ENCODE measurements at regions not wholly inside any gene's neighbourhood (a gene's known extent, or its start where the extent isn't known, plus 50 kb on each side); places are given as distances from the start of the nearest gene placed in this dataset.
A peak's percentile ranks its signal among the peaks of the same experiment; 100 is the strongest.

- no peak overlapping the region for H3K14ac ChIP-seq (ENCODE audit: low read length)
- peak overlapping the region; percentile 0 for H3K4ac ChIP-seq (ENCODE audit: low read length)
- no peak overlapping the region for H3K4me2 ChIP-seq (ENCODE audit: insufficient read depth, low read length, poor library complexity, severe bottlenecking)
- H3K4me1 ChIP-seq (ENCODE audit: control insufficient read depth in 2 of 2, insufficient read depth in 1 of 2, low read depth in 1 of 2, low read length in 2 of 2): no peaks in the 10 kb centered on the region
- no peak overlapping the region for H3K23ac ChIP-seq (ENCODE audit: low read depth, low read length, poor library complexity)
- H3K9me3 ChIP-seq (replicated peaks in 1 of 2; ENCODE audit: control insufficient read depth in 2 of 2, insufficient read depth in 1 of 2, low read depth in 1 of 2, low read length in 2 of 2): peaks cover 6% of the 10 kb centered on the region in 2 donors
- no peaks in the 10 kb centered on the region for H3K79me1 ChIP-seq (ENCODE audit: low read depth, low read length)
- no peaks in the 10 kb centered on the region for H3K36me3 ChIP-seq (replicated peaks in 1 of 2; ENCODE audit: control insufficient read depth in 2 of 2, insufficient read depth in 2 of 2, low read length in 2 of 2)
- no peak overlapping the region for H3K18ac ChIP-seq (ENCODE audit: low read length)
- no peak overlapping the region for H3K4me3 ChIP-seq (ENCODE audit: low read length in 2 of 2)
- H2AFZ ChIP-seq (ENCODE audit: low read length): no peak overlapping the region
- H2BK5ac ChIP-seq (ENCODE audit: low read length): no peak overlapping the region
- WGBS, 2 donors (ENCODE audit: extremely low coverage in 2 of 2, insufficient read length in 2 of 2, insufficient replicate concordance in 1 of 2): no CpG with 5 or more reads among the region's 1 CpG
- H2BK12ac ChIP-seq (ENCODE audit: low read length): no peak overlapping the region
- no peak overlapping the region for H3K9ac ChIP-seq (ENCODE audit: low read depth, low read length, poor library complexity)
- no peak overlapping the region for H2AK5ac ChIP-seq (ENCODE audit: low read depth, low read length)
- no peak overlapping the region for H2BK120ac ChIP-seq (ENCODE audit: low read depth, low read length)
- H4K91ac ChIP-seq (ENCODE audit: low read depth, low read length, poor library complexity): no peak overlapping the region
- H3K27ac ChIP-seq (replicated peaks; ENCODE audit: low read length): no peak overlapping the region
- H4K8ac ChIP-seq (ENCODE audit: low read depth, low read length): no peak overlapping the region
- DNase-seq (ENCODE audit: low spot score): no peak
- H2BK15ac ChIP-seq (ENCODE audit: low read length): no peak overlapping the region
- H3K27me3 ChIP-seq (ENCODE audit: control insufficient read depth in 3 of 3, insufficient read depth in 3 of 3, low read depth in 1 of 3, low read length in 3 of 3): no peaks in the 10 kb centered on the region
Measured at GRCh38 chr18:78884502-78884901, 95.1 kb upstream of the SALL3 start.

- no CpG with 5 or more reads among the region's 1 CpG for WGBS, 2 donors (ENCODE audit: extremely low coverage in 2 of 2, insufficient read length in 2 of 2, insufficient replicate concordance in 1 of 2)
Measured at GRCh38 chr18:78889250-78889649, 90.4 kb upstream of the SALL3 start.

GRCh38 chr18:78890388-78890787 lies 89.2 kb upstream of the SALL3 start:
- H3K27ac ChIP-seq (replicated peaks; ENCODE audit: low read length): no peak overlapping the region
- H3K23ac ChIP-seq (ENCODE audit: low read depth, low read length, poor library complexity): no peak overlapping the region
- no peak overlapping the region for H4K91ac ChIP-seq (ENCODE audit: low read depth, low read length, poor library complexity)
- no peak overlapping the region for H3K14ac ChIP-seq (ENCODE audit: low read length)
- H3K9me3 ChIP-seq (replicated peaks in 1 of 2; ENCODE audit: control insufficient read depth in 2 of 2, insufficient read depth in 1 of 2, low read depth in 1 of 2, low read length in 2 of 2): peaks cover 6% of the 10 kb centered on the region in 2 donors
- H3K18ac ChIP-seq (ENCODE audit: low read length): no peak overlapping the region
- no peak overlapping the region for H4K8ac ChIP-seq (ENCODE audit: low read depth, low read length)
- H2BK15ac ChIP-seq (ENCODE audit: low read length): no peak overlapping the region
- no CpG with 5 or more reads among the region's 3 CpGs for WGBS, 2 donors (ENCODE audit: extremely low coverage in 2 of 2, insufficient read length in 2 of 2, insufficient replicate concordance in 1 of 2)
- no peak overlapping the region for H2BK120ac ChIP-seq (ENCODE audit: low read depth, low read length)
- H2AFZ ChIP-seq (ENCODE audit: low read length): no peak overlapping the region
- H3K79me1 ChIP-seq (ENCODE audit: low read depth, low read length): no peaks in the 10 kb centered on the region
- H3K4me1 ChIP-seq (ENCODE audit: control insufficient read depth in 2 of 2, insufficient read depth in 1 of 2, low read depth in 1 of 2, low read length in 2 of 2): no peaks in the 10 kb centered on the region
- H3K27me3 ChIP-seq (ENCODE audit: control insufficient read depth in 3 of 3, insufficient read depth in 3 of 3, low read depth in 1 of 3, low read length in 3 of 3): no peaks in the 10 kb centered on the region
- no peak overlapping the region for H3K4me3 ChIP-seq (ENCODE audit: low read length in 2 of 2)
- no peak overlapping the region for H3K9ac ChIP-seq (ENCODE audit: low read depth, low read length, poor library complexity)
- no peaks in the 10 kb centered on the region for H3K36me3 ChIP-seq (replicated peaks in 1 of 2; ENCODE audit: control insufficient read depth in 2 of 2, insufficient read depth in 2 of 2, low read length in 2 of 2)
- H3K4me2 ChIP-seq (ENCODE audit: insufficient read depth, low read length, poor library complexity, severe bottlenecking): no peak overlapping the region
- H3K4ac ChIP-seq (ENCODE audit: low read length): no peak overlapping the region
- no peak overlapping the region for H2BK12ac ChIP-seq (ENCODE audit: low read length)
- H2BK5ac ChIP-seq (ENCODE audit: low read length): no peak overlapping the region
- no peak for DNase-seq (ENCODE audit: low spot score)
- H2AK5ac ChIP-seq (ENCODE audit: low read depth, low read length): no peak overlapping the region

More at GRCh38 chr18:78889250-78889649, 90.4 kb upstream of the SALL3 start:
- no peak for DNase-seq (ENCODE audit: low spot score)
- Histone ChIP-seq H3K23ac (ENCODE audit: low read depth, low read length, poor library complexity) (no peak overlapping the region), H3K4me3 (ENCODE audit: low read length in 2 of 2) (no peak overlapping the region), H3K18ac (ENCODE audit: low read length) (no peak overlapping the region), H2BK120ac (ENCODE audit: low read depth, low read length) (no peak overlapping the region), H2AK5ac (ENCODE audit: low read depth, low read length) (no peak overlapping the region), H3K4ac (ENCODE audit: low read length) (no peak overlapping the region), H2BK5ac (ENCODE audit: low read length) (no peak overlapping the region), H3K27ac (replicated peaks; ENCODE audit: low read length) (no peak overlapping the region), H2BK15ac (ENCODE audit: low read length) (no peak overlapping the region), H4K8ac (ENCODE audit: low read depth, low read length) (no peak overlapping the region), H3K4me1 (ENCODE audit: control insufficient read depth in 2 of 2, insufficient read depth in 1 of 2, low read depth in 1 of 2, low read length in 2 of 2) (no peaks in the 10 kb centered on the region), H3K14ac (ENCODE audit: low read length) (no peak overlapping the region), H3K36me3 (replicated peaks in 1 of 2; ENCODE audit: control insufficient read depth in 2 of 2, insufficient read depth in 2 of 2, low read length in 2 of 2) (no peaks in the 10 kb centered on the region), H2AFZ (ENCODE audit: low read length) (no peak overlapping the region), H3K4me2 (ENCODE audit: insufficient read depth, low read length, poor library complexity, severe bottlenecking) (no peak overlapping the region), H3K9me3 (replicated peaks in 1 of 2; ENCODE audit: control insufficient read depth in 2 of 2, insufficient read depth in 1 of 2, low read depth in 1 of 2, low read length in 2 of 2) (peaks cover 6% of the 10 kb centered on the region in 2 donors), H4K91ac (ENCODE audit: low read depth, low read length, poor library complexity) (no peak overlapping the region), H3K9ac (ENCODE audit: low read depth, low read length, poor library complexity) (no peak overlapping the region), H3K27me3 (ENCODE audit: control insufficient read depth in 3 of 3, insufficient read depth in 3 of 3, low read depth in 1 of 3, low read length in 3 of 3) (no peaks in the 10 kb centered on the region), H3K79me1 (ENCODE audit: low read depth, low read length) (no peaks in the 10 kb centered on the region), H2BK12ac (ENCODE audit: low read length) (no peak overlapping the region)

- no peak overlapping the region for H3K4ac ChIP-seq (ENCODE audit: low read length)
- H3K27ac ChIP-seq (replicated peaks; ENCODE audit: low read length): no peak overlapping the region
- no peak for DNase-seq (ENCODE audit: low spot score)
- no peak overlapping the region for H4K91ac ChIP-seq (ENCODE audit: low read depth, low read length, poor library complexity)
- no peak overlapping the region for H3K23ac ChIP-seq (ENCODE audit: low read depth, low read length, poor library complexity)
- no peaks in the 10 kb centered on the region for H3K27me3 ChIP-seq (ENCODE audit: control insufficient read depth in 3 of 3, insufficient read depth in 3 of 3, low read depth in 1 of 3, low read length in 3 of 3)
- H3K14ac ChIP-seq (ENCODE audit: low read length): no peak overlapping the region
- H2AFZ ChIP-seq (ENCODE audit: low read length): no peak overlapping the region
- H3K36me3 ChIP-seq (replicated peaks in 1 of 2; ENCODE audit: control insufficient read depth in 2 of 2, insufficient read depth in 2 of 2, low read length in 2 of 2): no peaks in the 10 kb centered on the region
- no peak overlapping the region for H4K8ac ChIP-seq (ENCODE audit: low read depth, low read length)
- no peak overlapping the region for H3K18ac ChIP-seq (ENCODE audit: low read length)
- H3K4me1 ChIP-seq (ENCODE audit: control insufficient read depth in 2 of 2, insufficient read depth in 1 of 2, low read depth in 1 of 2, low read length in 2 of 2): no peaks in the 10 kb centered on the region
- H3K4me2 ChIP-seq (ENCODE audit: insufficient read depth, low read length, poor library complexity, severe bottlenecking): no peak overlapping the region
- H3K4me3 ChIP-seq (ENCODE audit: low read length in 2 of 2): peak overlapping the region in 1 of 2 donors; percentile 38
- WGBS, 2 donors (ENCODE audit: extremely low coverage in 2 of 2, insufficient read length in 2 of 2, insufficient replicate concordance in 1 of 2): no CpG with 5 or more reads among the region's 4 CpGs
- H2BK15ac ChIP-seq (ENCODE audit: low read length): no peak overlapping the region
- H2BK120ac ChIP-seq (ENCODE audit: low read depth, low read length): no peak overlapping the region
- no peak overlapping the region for H2BK12ac ChIP-seq (ENCODE audit: low read length)
- no peak overlapping the region for H3K9ac ChIP-seq (ENCODE audit: low read depth, low read length, poor library complexity)
- H3K79me1 ChIP-seq (ENCODE audit: low read depth, low read length): no peaks in the 10 kb centered on the region
- H3K9me3 ChIP-seq (replicated peaks in 1 of 2; ENCODE audit: control insufficient read depth in 2 of 2, insufficient read depth in 1 of 2, low read depth in 1 of 2, low read length in 2 of 2): peaks cover 6 to 7% of the 10 kb centered on the region in 2 donors
- no peak overlapping the region for H2AK5ac ChIP-seq (ENCODE audit: low read depth, low read length)
- no peak overlapping the region for H2BK5ac ChIP-seq (ENCODE audit: low read length)
Measured at GRCh38 chr18:78891185-78891762, 88.3 kb upstream of the SALL3 start.

All from neuronal stem cell (in vitro differentiated cells).